Common myeloid progenitor, CD34-positive (primary cell): ENCODE measurements at regions not wholly inside any gene's neighbourhood (a gene's known extent, or its start where the extent isn't known, plus 50 kb on each side); places are given as distances from the start of the nearest gene placed in this dataset.

Experiments used
- CTCF ChIA-PET: fragments of 350-600 bp; sonication (Branson Sonifier 250); formaldehyde crosslinking; loops from one replicate; lab custom pipeline; 2021; ENCODE audit warnings: antibody characterized with exemption; lab: Charles Lee
- POLR2A ChIA-PET: fragments of 350-600 bp; sonication (Branson Sonifier 250); formaldehyde crosslinking; loops from one replicate; lab custom pipeline; 2021; ENCODE audit warnings: antibody characterized with exemption; lab: Charles Lee
- DNase-seq, 3 donors: peaks; one replicate each; pipeline versions ENCODE4 v3.0.0 to v3.0.0-alpha.2; 2013
- H3K27ac ChIP-seq, 2 experiments: 1 replicate in 1 of 2; 2 replicates in 1 of 2; pipeline ENCODE4 v1.7.0; 2013; ENCODE audit warnings: inconsistent platforms in 2 of 2, low read length in 2 of 2, mild to moderate bottlenecking in 2 of 2, low read depth in 1 of 2, moderate library complexity in 1 of 2; ENCODE audit not compliant: severe bottlenecking in 2 of 2, insufficient read depth in 1 of 2, poor library complexity in 1 of 2
- H3K27me3 ChIP-seq, 5 experiments: replicated peaks in 2 of 5; 1 replicate in 3 of 5; 2 replicates in 2 of 5; pipeline versions ENCODE4 v1.6.1 to v1.7.0; 2013; ENCODE audit warnings: low read length in 4 of 5, mild to moderate bottlenecking in 2 of 5, moderate library complexity in 2 of 5, inconsistent platforms in 1 of 5; ENCODE audit not compliant: insufficient read depth in 5 of 5, control insufficient read depth in 4 of 5
- H3K36me3 ChIP-seq, 4 experiments: 1 replicate in 2 of 4; 2 replicates in 2 of 4; pipeline versions ENCODE4 v1.6.1 to v1.7.0; 2013; ENCODE audit warnings: low read length in 3 of 4, control low read depth in 1 of 4, mild to moderate bottlenecking in 1 of 4; ENCODE audit not compliant: control insufficient read depth in 4 of 4, insufficient read depth in 4 of 4
- H3K4me1 ChIP-seq, 4 experiments: 1 replicate in 3 of 4; 2 replicates in 1 of 4; pipeline versions ENCODE4 v1.6.1 to v1.7.1; 2013; ENCODE audit warnings: low read length in 3 of 4, mild to moderate bottlenecking in 3 of 4, control low read depth in 1 of 4, inconsistent platforms in 1 of 4, moderate library complexity in 1 of 4; ENCODE audit not compliant: control insufficient read depth in 4 of 4, insufficient read depth in 4 of 4; ENCODE audit errors: control extremely low read depth in 1 of 4
- H3K4me3 ChIP-seq, 7 experiments: 1 replicate in 4 of 7; 2 replicates in 3 of 7; pipeline versions ENCODE4 v1.5.1 to v1.7.0; 2013; ENCODE audit warnings: mild to moderate bottlenecking in 7 of 7, low read length in 6 of 7, moderate library complexity in 6 of 7, inconsistent platforms in 2 of 7, low read depth in 2 of 7, control low read depth in 1 of 7; ENCODE audit not compliant: insufficient read depth in 4 of 7, control insufficient read depth in 1 of 7; ENCODE audit errors: extremely low read depth in 1 of 7
- H3K9me3 ChIP-seq, 5 experiments: 1 replicate in 4 of 5; 2 replicates in 1 of 5; pipeline versions ENCODE4 v1.6.1 to v1.7.1; 2013; ENCODE audit warnings: low read length in 4 of 5, mild to moderate bottlenecking in 2 of 5, inconsistent platforms in 1 of 5, low read depth in 1 of 5, moderate library complexity in 1 of 5; ENCODE audit not compliant: control insufficient read depth in 4 of 5, insufficient read depth in 2 of 5; ENCODE audit errors: control extremely low read depth in 1 of 5
- WGBS: methylation state at CpG from one replicate; pipeline ENCODE4 v1.1.5; 2013; ENCODE audit not compliant: insufficient coverage; 5-methylcytosine and 5-hydroxymethylcytosine counted together

DNA sequence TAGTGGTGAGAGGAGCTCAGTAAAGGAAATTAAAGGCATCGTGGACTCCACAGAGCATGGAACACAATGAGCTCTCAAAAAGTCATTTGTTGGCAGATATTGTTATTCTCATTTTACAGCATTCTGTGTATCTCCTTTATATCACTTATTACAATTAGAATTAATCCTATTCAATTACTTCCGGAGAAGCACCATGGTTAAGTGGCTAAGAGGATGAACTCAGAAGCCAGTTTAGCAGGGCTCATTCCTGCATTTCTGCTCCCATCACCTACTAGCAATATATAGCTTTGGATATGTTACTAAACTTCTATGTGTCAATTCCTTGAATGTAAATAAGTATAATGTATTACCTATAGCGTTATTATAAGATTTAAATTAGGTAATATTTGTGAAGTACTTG lies 683.3 kb downstream of the IRS1 start:
- Histone ChIP-seq H3K4me3 (no peak overlapping the region), H3K27me3 (no peaks in the 10 kb centered on the region), H3K36me3 (no peaks in the 10 kb centered on the region), H3K4me1 (peaks cover 0 to 22% (median 4%) of the 10 kb centered on the region in 4 experiments), H3K9me3 (no peaks in the 10 kb centered on the region), H3K27ac (no peak overlapping the region)
- CTCF ChIA-PET = no interaction called here
- POLR2A ChIA-PET = no interaction called here
- no peak for DNase-seq
- WGBS = no CpG with 5 or more reads among the region's 3 CpGs

GRCh38 chr2:226115832-226116200 lies 683.8 kb downstream of the IRS1 start:
- H3K4me1 ChIP-seq = peaks cover 0 to 18% (median 3%) of the 10 kb centered on the region in 4 experiments
- POLR2A ChIA-PET = no interaction called here
- no CpG with 5 or more reads among the region's 1 CpG for WGBS

DNA sequence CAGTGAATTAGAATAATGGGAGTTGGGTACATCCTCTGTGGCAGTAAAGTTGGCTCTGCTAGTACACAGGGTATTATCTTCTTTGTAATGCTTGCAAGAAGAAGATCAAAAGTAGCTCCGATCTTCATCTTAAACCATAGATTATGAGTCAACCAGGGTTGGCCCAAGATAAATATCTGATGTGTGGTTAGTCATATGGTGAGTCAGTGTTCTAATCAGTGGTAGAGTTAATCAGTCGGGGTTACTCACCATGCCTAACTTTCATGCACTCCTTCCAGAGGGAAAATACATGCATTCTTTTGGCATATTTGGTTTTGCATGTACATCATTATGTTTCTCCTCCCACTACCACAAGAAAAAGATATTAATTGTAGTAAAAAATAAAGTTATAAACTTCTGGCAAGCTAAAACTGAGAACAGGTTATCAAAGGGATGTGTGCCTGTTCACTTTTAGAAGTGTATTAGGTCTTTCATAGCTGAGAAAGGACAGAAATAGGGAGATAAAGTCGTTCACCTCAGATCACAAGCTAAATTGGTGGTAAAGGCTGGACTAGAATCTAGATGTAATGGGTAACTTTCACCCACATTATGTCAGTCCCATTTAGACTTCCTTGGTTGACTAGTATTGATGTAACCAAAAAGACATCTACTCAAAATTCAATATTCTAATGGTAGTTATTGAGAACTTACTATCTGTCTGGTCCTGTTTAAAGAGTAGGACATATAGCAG lies 684.4 kb downstream of the IRS1 start:
- DNase-seq = peak in 2 of 3 donors; percentile 26 to 37

More at GRCh38 chr2:226115832-226116200, 683.8 kb downstream of the IRS1 start:
- no peak for DNase-seq
- CTCF ChIA-PET = no interaction called here
- H3K36me3 ChIP-seq = no peaks in the 10 kb centered on the region
- H3K27ac ChIP-seq = no peak overlapping the region
- no peaks in the 10 kb centered on the region for H3K9me3 ChIP-seq
- H3K27me3 ChIP-seq = no peaks in the 10 kb centered on the region
- no peak overlapping the region for H3K4me3 ChIP-seq

DNA sequence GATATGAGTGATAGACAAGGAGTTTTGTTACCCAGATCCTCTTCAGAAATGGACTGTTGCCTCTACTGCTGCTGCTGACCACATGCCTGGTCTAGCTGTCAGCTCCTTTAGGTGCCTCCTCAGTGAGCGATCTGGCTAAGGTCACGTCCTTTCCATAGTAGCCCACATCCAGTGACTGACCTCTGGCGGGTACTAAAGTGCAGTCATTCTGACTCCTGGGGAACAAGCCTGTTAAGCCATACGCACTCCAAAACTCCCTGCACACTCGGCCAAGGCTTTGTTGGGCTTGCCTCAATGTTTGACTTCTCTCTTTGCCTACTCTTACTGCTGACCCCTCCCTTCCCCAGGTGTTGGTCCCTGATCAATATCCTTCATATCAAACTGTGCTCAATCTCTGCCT lies 685.2 kb downstream of the IRS1 start:
- no peak overlapping the region for H3K4me3 ChIP-seq
- 97% methylated on average over 5 of the region's 5 CpGs for WGBS
- no peaks in the 10 kb centered on the region for H3K9me3 ChIP-seq
- H3K27ac ChIP-seq = no peak overlapping the region
- H3K27me3 ChIP-seq = no peaks in the 10 kb centered on the region
- no peak for DNase-seq
- POLR2A ChIA-PET = no interaction called here
- no peaks in the 10 kb centered on the region for H3K36me3 ChIP-seq
- CTCF ChIA-PET = no interaction called here
- H3K4me1 ChIP-seq = peaks cover 0 to 12% (median 3%) of the 10 kb centered on the region in 4 experiments

More for the DNA sequence above, 684.4 kb downstream of the IRS1 start:
- no peaks in the 10 kb centered on the region for H3K9me3 ChIP-seq
- no peaks in the 10 kb centered on the region for H3K27me3 ChIP-seq
- no peaks in the 10 kb centered on the region for H3K36me3 ChIP-seq
- WGBS = 63% methylated on average over 1 of the region's 3 CpGs
- CTCF ChIA-PET = no interaction called here
- H3K4me1 ChIP-seq = peaks cover 0 to 14% (median 3%) of the 10 kb centered on the region in 4 experiments
- H3K27ac ChIP-seq = no peak overlapping the region
- POLR2A ChIA-PET = no interaction called here
- H3K4me3 ChIP-seq = no peak overlapping the region

GRCh38 chr2:226098861-226099745 lies 699.6 kb downstream of the NYAP2 start:
- no peak overlapping the region for H3K27ac ChIP-seq

GRCh38 chr2:226095058-226095457 lies 695.5 kb downstream of the NYAP2 start:
- WGBS = no CpG with 5 or more reads among the region's 1 CpG
- Histone ChIP-seq H3K27me3 (no peaks in the 10 kb centered on the region), H3K36me3 (no peaks in the 10 kb centered on the region), H3K4me3 (no peak overlapping the region), H3K4me1 (no peaks in the 10 kb centered on the region), H3K27ac (no peak overlapping the region), H3K9me3 (peaks cover 0 to 12% (median 4%) of the 10 kb centered on the region in 5 experiments)
- no peak for DNase-seq
- CTCF ChIA-PET = interaction anchor here (0.8 kb wide), 1 partner anchor 615 kb away, joined by 3 read pairs; no protein-coding TSS in a partner anchor
- POLR2A ChIA-PET = no interaction called here

More at GRCh38 chr2:226098861-226099745, 699.6 kb downstream of the NYAP2 start:
- no peak overlapping the region for H3K4me3 ChIP-seq
- no peaks in the 10 kb centered on the region for H3K4me1 ChIP-seq
- H3K36me3 ChIP-seq = no peaks in the 10 kb centered on the region
- H3K9me3 ChIP-seq = peaks cover 0 to 7% (median 0%) of the 10 kb centered on the region in 5 experiments
- WGBS = 50% methylated on average over 1 of the region's 1 CpG
- no peak for DNase-seq
- CTCF ChIA-PET = no interaction called here
- no peaks in the 10 kb centered on the region for H3K27me3 ChIP-seq
- POLR2A ChIA-PET = no interaction called here

DNA sequence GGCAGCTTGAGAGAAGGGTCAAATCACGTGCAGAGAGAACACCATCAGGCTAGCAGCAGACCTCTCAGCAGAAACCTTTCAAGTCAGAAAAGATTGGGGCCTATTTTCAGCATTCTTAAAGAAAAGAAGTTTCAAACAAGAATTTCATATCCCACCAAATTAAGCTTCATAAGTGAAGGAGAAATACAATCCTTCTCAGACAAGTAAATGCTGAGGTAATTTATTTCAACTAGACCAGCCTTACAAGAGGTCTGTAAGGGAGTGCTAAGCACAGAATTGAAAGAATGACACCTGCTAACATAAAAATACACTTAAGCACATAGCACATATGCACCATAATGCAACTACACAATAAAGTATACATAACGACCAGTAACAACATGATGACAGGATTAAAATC lies 693.9 kb downstream of the NYAP2 start:
- no peak for DNase-seq
- ChIA-PET POLR2A (interaction anchor here (0.6 kb wide), 1 partner anchor 199 kb away, joined by 3 read pairs; no protein-coding TSS in a partner anchor), CTCF (no interaction called here)
- no peak overlapping the region for H3K27ac ChIP-seq
- H3K4me1 ChIP-seq = no peaks in the 10 kb centered on the region
- H3K9me3 ChIP-seq = peaks cover 0 to 12% (median 4%) of the 10 kb centered on the region in 5 experiments
- no peaks in the 10 kb centered on the region for H3K27me3 ChIP-seq
- WGBS = 83% methylated on average over 1 of the region's 2 CpGs
- no peaks in the 10 kb centered on the region for H3K36me3 ChIP-seq
- no peak overlapping the region for H3K4me3 ChIP-seq
